SK-N-SH (cell line): ENCODE measurements at regions not wholly inside any gene's neighbourhood (a gene's known extent, or its start where the extent isn't known, plus 50 kb on each side); places are given as distances from the start of the nearest gene placed in this dataset.
"Not testable (repeated sequence)": the region's sequence is repeated elsewhere in the genome, so short reads cannot be mapped to it uniquely, and the experiment has no call there.

ENCODE experiments used
- CTCF ChIP-seq: fragments of 200-600 bp; sonication (generic); IDR thresholded peaks from 2 replicates; pipeline ENCODE4 v1.6.1; 2017; ENCODE audit warnings: antibody characterized with exemption, mild to moderate bottlenecking, moderate library complexity
- EZH2phosphoT487 ChIP-seq: fragments of 200-600 bp; sonication (generic); IDR thresholded peaks from 2 replicates; pipeline ENCODE4 v1.6.1; 2017; ENCODE audit warnings: low read depth, mixed run types, mild to moderate bottlenecking, antibody characterized with exemption, moderate library complexity, borderline replicate concordance
- FOSL2 ChIP-seq: IDR thresholded peaks from 2 replicates; pipeline ENCODE4 v1.4.0; 2012; ENCODE audit warnings: low read depth, mild to moderate bottlenecking, moderate library complexity, borderline replicate concordance
- GATA2 ChIP-seq: sonication (generic); formaldehyde crosslinking; IDR thresholded peaks from 2 replicates; pipeline ENCODE4 v1.5.0; 2020; ENCODE audit warnings: mild to moderate bottlenecking, missing genetic modification reagents
- JUND ChIP-seq: IDR thresholded peaks from 2 replicates; pipeline ENCODE4 v1.4.0; 2012
- NRF1 ChIP-seq: IDR thresholded peaks from 2 replicates; pipeline ENCODE4 v1.6.1; 2012; ENCODE audit warnings: low read depth, mild to moderate bottlenecking, low read length
- POLR2AphosphoS5 ChIP-seq: IDR thresholded peaks from 2 replicates; pipeline ENCODE4 v1.6.1; 2012; ENCODE audit warnings: low read depth, low read length
- REST ChIP-seq: IDR thresholded peaks from 2 replicates; pipeline ENCODE4 v1.6.1; 2012; ENCODE audit warnings: mild to moderate bottlenecking, low read depth, low read length, moderate library complexity
- RFX5 ChIP-seq: IDR thresholded peaks from 2 replicates; pipeline ENCODE4 v1.6.1; 2012; ENCODE audit warnings: mild to moderate bottlenecking, improper control_type of control experiment, low read length
- SIN3A ChIP-seq: IDR thresholded peaks from 2 replicates; pipeline ENCODE4 v1.6.1; 2012; ENCODE audit warnings: low read depth, mild to moderate bottlenecking, low read length, moderate library complexity, borderline replicate concordance
- SMC3 ChIP-seq: IDR thresholded peaks from 2 replicates; pipeline ENCODE4 v1.6.1; 2012; ENCODE audit warnings: low read depth, low read length, improper control_type of control experiment
- TAF1 ChIP-seq: IDR thresholded peaks from 2 replicates; pipeline ENCODE4 v1.6.1; 2012; ENCODE audit warnings: low read depth, mild to moderate bottlenecking, low read length, moderate library complexity, borderline replicate concordance
- TEAD4 ChIP-seq: IDR thresholded peaks from 2 replicates; pipeline ENCODE4 v1.4.0; 2012; ENCODE audit warnings: mild to moderate bottlenecking, borderline replicate concordance; ENCODE audit not compliant: insufficient read depth
- YY1 ChIP-seq: IDR thresholded peaks from 2 replicates; pipeline ENCODE4 v1.4.0; 2012; ENCODE audit warnings: low read depth, mild to moderate bottlenecking

- TF ChIP-seq SIN3A: peak; percentile 80; the same call in 1 of the 2 replicates
- TF ChIP-seq CTCF; NRF1; EZH2phosphoT487; YY1; GATA2 (CRISPR knock-in tag); FOSL2; RFX5; SMC3: not testable (repeated sequence)
- TF ChIP-seq JUND: peak; percentile 16; the same call in 1 of the 2 replicates
- peak; percentile 65 for TF ChIP-seq REST
- TF ChIP-seq TAF1: peak; percentile 73
- TF ChIP-seq TEAD4: 0 out of 2 replicates have a peak, but pooled peaks have one; percentile 11
- peak; percentile 65 for TF ChIP-seq POLR2AphosphoS5
Measured at GRCh38 chr6:27831434-27832081, 80.6 kb downstream of the OR2B2 start.
